Activated B cell treated with CpG ODN at 0.5 μM for 24 hours (primary cell): ENCODE measurements at regions not wholly inside any gene's neighbourhood (a gene's known extent, or its start where the extent isn't known, plus 50 kb on each side); places are given as distances from the start of the nearest gene placed in this dataset.

Experiments used
- ATAC-seq: fragments of 200-7000 bp; cut with Tn5 transposase; one replicate; pipeline ENCODE4 v1.10.0; 2021; ENCODE audit warnings: low read depth, mild to moderate bottlenecking, moderate library complexity
- CTCF ChIA-PET: fragments of 350-600 bp; sonication (Branson Sonifier 250); formaldehyde crosslinking; loops from one replicate; lab custom pipeline; 2021; ENCODE audit warnings: antibody characterized with exemption; lab: Charles Lee
- POLR2A ChIA-PET: fragments of 350-600 bp; sonication (Branson Sonifier 250); formaldehyde crosslinking; loops from one replicate; lab custom pipeline; 2021; ENCODE audit warnings: antibody characterized with exemption; lab: Charles Lee
- DNase-seq: peaks from one replicate; pipeline ENCODE4 v3.0.0; 2022
- H3K27ac Mint-ChIP-seq: one replicate; pipeline ENCODE4 v1.8.0; 2020; ENCODE audit warnings: mixed read lengths
- H3K27me3 Mint-ChIP-seq: one replicate; pipeline ENCODE4 v1.8.0; 2021; ENCODE audit warnings: mixed read lengths
- H3K36me3 Mint-ChIP-seq: one replicate; pipeline ENCODE4 v1.8.0; 2021; ENCODE audit warnings: low read depth, mixed read lengths
- H3K4me1 Mint-ChIP-seq: one replicate; pipeline ENCODE4 v1.8.0; 2021; ENCODE audit warnings: mixed read lengths
- H3K4me3 Mint-ChIP-seq: one replicate; pipeline ENCODE4 v1.8.0; 2020; ENCODE audit warnings: mild to moderate bottlenecking, mixed read lengths
- H3K9me3 Mint-ChIP-seq: one replicate; pipeline ENCODE4 v1.8.0; 2020; ENCODE audit warnings: mixed read lengths
- intact Hi-C: fragments of 100-400 bp; cut with micrococcal nuclease; formaldehyde crosslinking; loops from one replicate; pipeline ENCODE4 v1.15.1; 2024
- TF ChIP-seq, protein P1 (sequence below): fragments of 200-600 bp; IDR thresholded peaks from one replicate; pipeline ENCODE4 v1.8.0; 2022; ENCODE audit warnings: antibody characterized with exemption, mild to moderate bottlenecking

DNA sequence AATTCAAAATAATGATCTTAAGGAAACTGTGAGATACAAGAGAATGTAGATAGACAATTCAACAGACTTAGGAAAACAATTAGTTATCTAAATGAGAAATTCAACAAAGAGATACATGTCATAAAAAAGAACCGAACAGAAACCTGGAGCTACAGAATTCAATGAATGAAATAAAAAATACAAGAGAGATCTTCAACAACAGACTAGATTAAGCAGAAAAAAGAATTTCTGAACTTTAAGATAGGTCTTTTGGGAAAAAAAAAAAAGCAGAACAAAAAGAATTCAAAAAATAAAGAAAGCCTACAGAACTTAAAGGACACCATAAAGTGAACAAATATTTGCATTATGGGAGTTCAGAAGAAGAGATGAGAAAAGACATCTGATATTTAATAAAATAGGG lies 129.1 kb upstream of the FOXK1 start:
- no peak for DNase-seq
- Mint-ChIP-seq H3K4me3 (no peak overlapping the region), H3K27me3 (peaks cover 4% of the 10 kb centered on the region), H3K27ac (no peak overlapping the region), H3K36me3 (no peaks in the 10 kb centered on the region), H3K9me3 (peaks cover 21% of the 10 kb centered on the region), H3K4me1 (no peaks in the 10 kb centered on the region)
- TF ChIP-seq, protein P1, sequence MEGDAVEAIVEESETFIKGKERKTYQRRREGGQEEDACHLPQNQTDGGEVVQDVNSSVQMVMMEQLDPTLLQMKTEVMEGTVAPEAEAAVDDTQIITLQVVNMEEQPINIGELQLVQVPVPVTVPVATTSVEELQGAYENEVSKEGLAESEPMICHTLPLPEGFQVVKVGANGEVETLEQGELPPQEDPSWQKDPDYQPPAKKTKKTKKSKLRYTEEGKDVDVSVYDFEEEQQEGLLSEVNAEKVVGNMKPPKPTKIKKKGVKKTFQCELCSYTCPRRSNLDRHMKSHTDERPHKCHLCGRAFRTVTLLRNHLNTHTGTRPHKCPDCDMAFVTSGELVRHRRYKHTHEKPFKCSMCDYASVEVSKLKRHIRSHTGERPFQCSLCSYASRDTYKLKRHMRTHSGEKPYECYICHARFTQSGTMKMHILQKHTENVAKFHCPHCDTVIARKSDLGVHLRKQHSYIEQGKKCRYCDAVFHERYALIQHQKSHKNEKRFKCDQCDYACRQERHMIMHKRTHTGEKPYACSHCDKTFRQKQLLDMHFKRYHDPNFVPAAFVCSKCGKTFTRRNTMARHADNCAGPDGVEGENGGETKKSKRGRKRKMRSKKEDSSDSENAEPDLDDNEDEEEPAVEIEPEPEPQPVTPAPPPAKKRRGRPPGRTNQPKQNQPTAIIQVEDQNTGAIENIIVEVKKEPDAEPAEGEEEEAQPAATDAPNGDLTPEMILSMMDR = no peak
- no peak for ATAC-seq
- POLR2A ChIA-PET = interaction anchor here (0.5 kb wide), 1 partner anchor 279 kb away, joined by 6 read pairs; no protein-coding TSS in a partner anchor
- CTCF ChIA-PET = no interaction called here
- intact Hi-C loops = no loop called here

- Mint-ChIP-seq H3K9me3 (peaks cover 21% of the 10 kb centered on the region), H3K4me3 (no peak overlapping the region), H3K27ac (no peak overlapping the region), H3K27me3 (peaks cover 13% of the 10 kb centered on the region), H3K36me3 (no peaks in the 10 kb centered on the region), H3K4me1 (no peaks in the 10 kb centered on the region)
- ChIA-PET CTCF (no interaction called here), POLR2A (no interaction called here)
- DNase-seq (no peak), ATAC-seq (no peak)
- TF ChIP-seq, protein P1 = no peak
- intact Hi-C loops = no loop called here
Observed at GRCh38 chr7:4556868-4557793, 125.0 kb upstream of the FOXK1 start.

DNA sequence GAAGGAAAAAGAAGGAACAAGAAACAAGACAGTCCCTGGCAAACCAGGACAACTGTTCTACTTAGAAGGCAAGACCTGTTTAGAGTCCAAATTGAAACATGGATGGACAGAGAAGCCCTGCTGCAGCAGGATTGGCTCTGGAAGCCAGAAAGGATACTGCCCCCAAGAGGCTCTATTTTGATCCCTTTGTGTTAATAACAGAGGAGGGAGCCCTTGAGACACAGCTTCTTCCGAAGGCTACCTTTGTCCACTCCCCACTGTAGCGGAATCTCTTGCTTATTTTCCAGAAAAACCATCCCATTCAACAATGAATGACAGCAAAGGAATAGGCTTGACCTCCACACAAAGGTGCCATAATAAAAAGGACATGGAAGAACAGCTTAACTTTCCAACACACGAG lies 120.3 kb upstream of the FOXK1 start:
- no peak for ATAC-seq
- peaks cover 2% of the 10 kb centered on the region for H3K9me3 Mint-ChIP-seq
- no peaks in the 10 kb centered on the region for H3K4me1 Mint-ChIP-seq
- no peak overlapping the region for H3K4me3 Mint-ChIP-seq
- H3K27me3 Mint-ChIP-seq = peaks cover 14% of the 10 kb centered on the region
- TF ChIP-seq, protein P1 = no peak
- no peak for DNase-seq
- intact Hi-C loops = no loop called here
- H3K36me3 Mint-ChIP-seq = no peaks in the 10 kb centered on the region
- ChIA-PET POLR2A (no interaction called here), CTCF (no interaction called here)
- H3K27ac Mint-ChIP-seq = no peak overlapping the region

- Mint-ChIP-seq H3K27me3 (peaks cover 2% of the 10 kb centered on the region), H3K4me3 (no peak overlapping the region)
- intact Hi-C loops = no loop called here
Observed at GRCh38 chr7:4566714-4567113, 115.4 kb upstream of the FOXK1 start.

GRCh38 chr7:4574851-4575250 lies 107.2 kb upstream of the FOXK1 start:
- intact Hi-C loops = no loop called here
- peaks cover 4% of the 10 kb centered on the region for H3K27me3 Mint-ChIP-seq

More at GRCh38 chr7:4566714-4567113, 115.4 kb upstream of the FOXK1 start:
- no peaks in the 10 kb centered on the region for H3K36me3 Mint-ChIP-seq
- H3K4me1 Mint-ChIP-seq = no peaks in the 10 kb centered on the region
- TF ChIP-seq, protein P1 = no peak
- ChIA-PET POLR2A (no interaction called here), CTCF (no interaction called here)
- DNase-seq (no peak), ATAC-seq (no peak)
- peaks cover 2% of the 10 kb centered on the region for H3K9me3 Mint-ChIP-seq
- H3K27ac Mint-ChIP-seq = no peak overlapping the region

More at GRCh38 chr7:4574851-4575250, 107.2 kb upstream of the FOXK1 start:
- H3K9me3 Mint-ChIP-seq = no peaks in the 10 kb centered on the region
- CTCF ChIA-PET = no interaction called here
- TF ChIP-seq, protein P1 = no peak
- no peaks in the 10 kb centered on the region for H3K4me1 Mint-ChIP-seq
- no peak for DNase-seq
- POLR2A ChIA-PET = no interaction called here
- no peak overlapping the region for H3K27ac Mint-ChIP-seq
- no peaks in the 10 kb centered on the region for H3K36me3 Mint-ChIP-seq
- no peak overlapping the region for H3K4me3 Mint-ChIP-seq
- ATAC-seq = no peak
